ENCODE measurements at regions not wholly inside any gene's neighbourhood (a gene's known extent, or its start where the extent isn't known, plus 50 kb on each side); places are given as distances from the start of the nearest gene placed in this dataset.
"Not testable (repeated sequence)": the region's sequence is repeated elsewhere in the genome, so short reads cannot be mapped to it uniquely, and the experiment has no call there.

GRCh38 chr16:88186889-88187870, 195.6 kb upstream of the ZNF469 start:
- not testable (repeated sequence) for DNase-seq

GRCh38 chr16:88188171-88188895, 194.4 kb upstream of the ZNF469 start:
- DNase-seq: not testable (repeated sequence)

GRCh38 chr16:88190592-88191095, 192.1 kb upstream of the ZNF469 start:
- DNase-seq: not testable (repeated sequence)

- DNase-seq: not testable (repeated sequence)
Observed at GRCh38 chr16:88191168-88191567, 191.6 kb upstream of the ZNF469 start.

GRCh38 chr16:88192601-88193000, 190.2 kb upstream of the ZNF469 start:
- no peak for DNase-seq

GRCh38 chr16:88193706-88194396, 188.9 kb upstream of the ZNF469 start:
- peak; percentile 69 for DNase-seq

GRCh38 chr16:88194397-88195268, 188.1 kb upstream of the ZNF469 start:
- peak; percentile 57 for DNase-seq

GRCh38 chr16:88195269-88195705, 187.5 kb upstream of the ZNF469 start:
- DNase-seq: no peak

- DNase-seq: no peak
Observed at GRCh38 chr16:88195911-88196465, 186.8 kb upstream of the ZNF469 start.

GRCh38 chr16:88196471-88197400, 186.0 kb upstream of the ZNF469 start:
- no peak for DNase-seq

- no peak for DNase-seq
Observed at GRCh38 chr16:88197481-88198456, 185.0 kb upstream of the ZNF469 start.

- not testable (repeated sequence) for DNase-seq
Observed at GRCh38 chr16:88198457-88199295, 184.1 kb upstream of the ZNF469 start.

GRCh38 chr16:88199296-88200153, 183.2 kb upstream of the ZNF469 start:
- DNase-seq: not testable (repeated sequence)

GRCh38 chr16:88200154-88200895, 182.4 kb upstream of the ZNF469 start:
- not testable (repeated sequence) for DNase-seq

GRCh38 chr16:88200896-88201185, 181.9 kb upstream of the ZNF469 start:
- no peak for DNase-seq

GRCh38 chr16:88201611-88202010, 181.1 kb upstream of the ZNF469 start:
- DNase-seq: not testable (repeated sequence)
